ENCODE measurements at regions not wholly inside any gene's neighbourhood (a gene's known extent, or its start where the extent isn't known, plus 50 kb on each side); places are given as distances from the start of the nearest gene placed in this dataset.
"Not testable (repeated sequence)": the region's sequence is repeated elsewhere in the genome, so short reads cannot be mapped to it uniquely, and the experiment has no call there.

- Histone ChIP-seq H3K4me1 (no peaks in the 10 kb centered on the region), H3K27me3 (no peaks in the 10 kb centered on the region), H3K9me3 (replicated peaks) (no peaks in the 10 kb centered on the region), H3K4me3 (no peak overlapping the region), H3K27ac (no peak overlapping the region), H3K36me3 (no peaks in the 10 kb centered on the region)
- no peak for DNase-seq
These were observed 193.2 kb upstream of the AKR1E2 start for GRCh38 chr10:4632757-4633156.

- no peaks in the 10 kb centered on the region for H3K27me3 ChIP-seq
- H3K27ac ChIP-seq = no peak overlapping the region
- H3K9me3 ChIP-seq (replicated peaks) = no peaks in the 10 kb centered on the region
- no peak overlapping the region for H3K4me3 ChIP-seq
- H3K4me1 ChIP-seq = no peaks in the 10 kb centered on the region
- no peak for DNase-seq
- H3K36me3 ChIP-seq = no peaks in the 10 kb centered on the region
These were observed 199.1 kb upstream of the AKR1E2 start for GRCh38 chr10:4626919-4627318.

- no peaks in the 10 kb centered on the region for H3K27me3 ChIP-seq
- H3K27ac ChIP-seq = no peak overlapping the region
- no peaks in the 10 kb centered on the region for H3K9me3 ChIP-seq (replicated peaks)
- no peak for DNase-seq
- H3K4me3 ChIP-seq = no peak overlapping the region
- H3K4me1 ChIP-seq = no peaks in the 10 kb centered on the region
- H3K36me3 ChIP-seq = no peaks in the 10 kb centered on the region
These were observed 202.1 kb upstream of the AKR1E2 start for GRCh38 chr10:4623757-4624420.

GRCh38 chr10:4623200-4623599 lies 202.8 kb upstream of the AKR1E2 start:
- H3K9me3 ChIP-seq (replicated peaks) = no peaks in the 10 kb centered on the region
- H3K4me3 ChIP-seq = no peak overlapping the region
- H3K27me3 ChIP-seq = no peaks in the 10 kb centered on the region
- no peak for DNase-seq
- H3K36me3 ChIP-seq = no peaks in the 10 kb centered on the region
- no peaks in the 10 kb centered on the region for H3K4me1 ChIP-seq
- no peak overlapping the region for H3K27ac ChIP-seq

GRCh38 chr10:4622384-4622783 lies 203.6 kb upstream of the AKR1E2 start:
- Histone ChIP-seq H3K36me3 (no peaks in the 10 kb centered on the region), H3K4me3 (no peak overlapping the region), H3K27me3 (no peaks in the 10 kb centered on the region), H3K27ac (no peak overlapping the region), H3K9me3 (replicated peaks) (no peaks in the 10 kb centered on the region), H3K4me1 (no peaks in the 10 kb centered on the region)
- no peak for DNase-seq

- H3K4me1 ChIP-seq = no peaks in the 10 kb centered on the region
These were observed 208.4 kb upstream of the AKR1E2 start for GRCh38 chr10:4617589-4617988.

GRCh38 chr10:4615042-4615441 lies 211.0 kb upstream of the AKR1E2 start:
- H3K27ac ChIP-seq = no peak overlapping the region
- H3K4me3 ChIP-seq = no peak overlapping the region
- no peaks in the 10 kb centered on the region for H3K36me3 ChIP-seq
- no peaks in the 10 kb centered on the region for H3K27me3 ChIP-seq
- no peaks in the 10 kb centered on the region for H3K4me1 ChIP-seq
- DNase-seq = no peak
- H3K9me3 ChIP-seq (replicated peaks) = no peaks in the 10 kb centered on the region

More at GRCh38 chr10:4617589-4617988, 208.4 kb upstream of the AKR1E2 start:
- no peaks in the 10 kb centered on the region for H3K27me3 ChIP-seq
- H3K9me3 ChIP-seq (replicated peaks) = no peaks in the 10 kb centered on the region
- H3K36me3 ChIP-seq = no peaks in the 10 kb centered on the region
- no peak overlapping the region for H3K4me3 ChIP-seq
- no peak for DNase-seq
- no peak overlapping the region for H3K27ac ChIP-seq

GRCh38 chr10:4609251-4609650 lies 216.8 kb upstream of the AKR1E2 start:
- Histone ChIP-seq H3K27me3 (no peaks in the 10 kb centered on the region), H3K4me3 (no peak overlapping the region), H3K4me1 (no peaks in the 10 kb centered on the region), H3K36me3 (no peaks in the 10 kb centered on the region), H3K9me3 (replicated peaks) (no peaks in the 10 kb centered on the region), H3K27ac (no peak overlapping the region)
- no peak for DNase-seq

GRCh38 chr10:4607681-4608080 lies 218.3 kb upstream of the AKR1E2 start:
- Histone ChIP-seq H3K27ac (no peak overlapping the region), H3K4me3 (no peak overlapping the region), H3K36me3 (no peaks in the 10 kb centered on the region), H3K9me3 (replicated peaks) (no peaks in the 10 kb centered on the region), H3K4me1 (no peaks in the 10 kb centered on the region), H3K27me3 (no peaks in the 10 kb centered on the region)
- peak in 1 of 2 experiments; percentile 2 for DNase-seq

GRCh38 chr10:4606856-4607636 lies 219.0 kb upstream of the AKR1E2 start:
- no peaks in the 10 kb centered on the region for H3K4me1 ChIP-seq
- DNase-seq = no peak
- H3K36me3 ChIP-seq = no peaks in the 10 kb centered on the region
- H3K4me3 ChIP-seq = no peak overlapping the region
- H3K27ac ChIP-seq = no peak overlapping the region
- no peaks in the 10 kb centered on the region for H3K9me3 ChIP-seq (replicated peaks)
- no peaks in the 10 kb centered on the region for H3K27me3 ChIP-seq

- no peaks in the 10 kb centered on the region for H3K9me3 ChIP-seq (replicated peaks)
- no peak overlapping the region for H3K27ac ChIP-seq
- H3K4me1 ChIP-seq = no peaks in the 10 kb centered on the region
- H3K4me3 ChIP-seq = no peak overlapping the region
- H3K27me3 ChIP-seq = no peaks in the 10 kb centered on the region
- no peak for DNase-seq
- H3K36me3 ChIP-seq = no peaks in the 10 kb centered on the region
These were observed 223.1 kb upstream of the AKR1E2 start for GRCh38 chr10:4602764-4603491.

GRCh38 chr10:4599471-4599870 lies 226.5 kb upstream of the AKR1E2 start:
- DNase-seq = no peak
- no peaks in the 10 kb centered on the region for H3K4me1 ChIP-seq
- H3K36me3 ChIP-seq = no peaks in the 10 kb centered on the region
- H3K4me3 ChIP-seq = no peak overlapping the region
- H3K27me3 ChIP-seq = no peaks in the 10 kb centered on the region
- no peaks in the 10 kb centered on the region for H3K9me3 ChIP-seq (replicated peaks)
- H3K27ac ChIP-seq = no peak overlapping the region

- H3K4me1 ChIP-seq; H3K27ac ChIP-seq; H3K9me3 ChIP-seq (replicated peaks); DNase-seq; H3K27me3 ChIP-seq; H3K4me3 ChIP-seq; H3K36me3 ChIP-seq: not testable (repeated sequence)
These were observed 228.1 kb upstream of the AKR1E2 start for GRCh38 chr10:4597898-4598297.

GRCh38 chr10:4596951-4597350 lies 229.1 kb upstream of the AKR1E2 start:
- H3K36me3 ChIP-seq = no peaks in the 10 kb centered on the region
- no peak overlapping the region for H3K27ac ChIP-seq
- H3K4me3 ChIP-seq = no peak overlapping the region
- no peaks in the 10 kb centered on the region for H3K27me3 ChIP-seq
- H3K9me3 ChIP-seq (replicated peaks) = no peaks in the 10 kb centered on the region
- H3K4me1 ChIP-seq = no peaks in the 10 kb centered on the region
- DNase-seq = no peak

- no peak for DNase-seq
These were observed 230.2 kb upstream of the AKR1E2 start for GRCh38 chr10:4595719-4596319.

More at GRCh38 chr10:4595719-4596319, 230.2 kb upstream of the AKR1E2 start:
- no peaks in the 10 kb centered on the region for H3K4me1 ChIP-seq
- H3K9me3 ChIP-seq (replicated peaks) = no peaks in the 10 kb centered on the region
- H3K27me3 ChIP-seq = no peaks in the 10 kb centered on the region
- no peaks in the 10 kb centered on the region for H3K36me3 ChIP-seq
- no peak overlapping the region for H3K4me3 ChIP-seq
- no peak overlapping the region for H3K27ac ChIP-seq
